ENCODE measurements at regions not wholly inside any gene's neighbourhood (a gene's known extent, or its start where the extent isn't known, plus 50 kb on each side); places are given as distances from the start of the nearest gene placed in this dataset.
"Not testable (repeated sequence)": the region's sequence is repeated elsewhere in the genome, so short reads cannot be mapped to it uniquely, and the experiment has no call there.

DNA sequence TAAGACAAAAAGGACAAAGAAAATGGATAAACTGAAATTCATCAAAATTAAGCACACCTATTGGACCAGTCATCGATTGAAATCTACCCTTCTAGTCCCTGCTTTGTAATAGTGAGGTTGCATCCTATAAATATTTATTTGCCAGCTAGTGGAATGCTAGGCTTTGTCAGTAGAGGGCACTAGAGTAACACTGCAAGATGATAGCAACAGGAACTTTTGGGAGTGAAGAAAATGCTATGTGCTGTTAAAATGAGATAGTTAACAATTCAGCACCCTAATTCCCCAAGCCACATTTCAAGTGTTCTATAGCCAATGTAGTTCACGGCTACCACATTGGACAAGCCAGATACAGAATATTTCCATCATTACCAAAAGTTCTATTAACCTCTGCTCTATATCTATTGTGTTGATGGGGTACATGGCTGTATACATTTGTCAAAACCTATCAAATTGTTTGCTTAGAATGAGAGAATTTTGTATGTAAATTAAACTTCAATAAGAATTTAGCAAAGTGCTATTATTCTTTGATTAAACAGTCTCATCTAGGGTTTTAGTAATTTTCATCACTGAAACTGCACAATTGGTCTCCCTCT, 69.8 kb downstream of the LSMEM1 start:
- 43 to 67% methylated on average over 1 of the region's 2 CpGs for WGBS, 2 experiments (ENCODE audit: insufficient coverage in 1 of 2, insufficient read length in 1 of 2)
- peak; percentile 63 for DNase-seq

DNA sequence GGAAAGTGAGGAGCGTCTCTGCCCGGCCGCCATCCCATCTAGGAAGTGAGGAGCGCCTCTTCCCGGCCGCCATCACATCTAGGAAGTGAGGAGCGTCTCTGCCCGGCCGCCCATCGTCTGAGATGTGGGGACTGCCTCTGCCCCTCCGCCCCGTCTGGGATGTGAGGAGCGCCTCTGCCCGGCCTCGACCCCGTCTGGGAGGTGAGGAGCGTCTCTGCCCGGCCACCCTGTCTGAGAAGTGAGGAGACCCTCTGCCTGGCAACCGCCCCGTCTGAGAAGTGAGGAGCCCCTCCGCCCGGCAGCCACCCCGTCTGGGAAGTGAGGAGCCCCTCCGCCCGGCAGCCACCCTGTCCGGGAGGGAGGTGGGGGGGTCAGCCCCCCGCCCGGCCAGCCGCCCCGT, 70.7 kb downstream of the LSMEM1 start:
- not testable (repeated sequence) for H3K27ac ChIP-seq (ENCODE audit: low read depth, low read length); H3K4me1 ChIP-seq (ENCODE audit: control insufficient read depth, insufficient read depth, low read length); H3K27me3 Mint-ChIP-seq (ENCODE audit: insufficient read depth); H3K27ac Mint-ChIP-seq; H3K4me3 Mint-ChIP-seq; H3K9ac ChIP-seq (ENCODE audit: extremely low read depth, low read length, poor library complexity, severe bottlenecking); DNase-seq; H3K27me3 ChIP-seq (ENCODE audit: control insufficient read depth, insufficient read depth, low read length, poor library complexity, severe bottlenecking); H3K9me3 ChIP-seq (ENCODE audit: control insufficient read depth, low read length); H3K4me3 ChIP-seq (ENCODE audit: low read length); H3K36me3 Mint-ChIP-seq (ENCODE audit: low read depth); H3K4me1 Mint-ChIP-seq; H3K36me3 ChIP-seq (ENCODE audit: control insufficient read depth, insufficient read depth, low read length); H3K9me3 Mint-ChIP-seq
- 96% methylated on average over 15 of the region's 30 CpGs; no CpG with 5 or more reads in 1 of the 2 experiments for WGBS, 2 experiments (ENCODE audit: insufficient coverage in 1 of 2, insufficient read length in 1 of 2)

More for the DNA sequence above, 69.8 kb downstream of the LSMEM1 start:
- no peak overlapping the region for H3K4me3 Mint-ChIP-seq
- no peaks in the 10 kb centered on the region for H3K4me1 Mint-ChIP-seq
- Histone ChIP-seq H3K27ac (ENCODE audit: low read depth, low read length) (no peak overlapping the region), H3K9me3 (ENCODE audit: control insufficient read depth, low read length) (peaks cover 4% of the 10 kb centered on the region), H3K4me1 (ENCODE audit: control insufficient read depth, insufficient read depth, low read length) (no peaks in the 10 kb centered on the region), H3K27me3 (ENCODE audit: control insufficient read depth, insufficient read depth, low read length, poor library complexity, severe bottlenecking) (no peaks in the 10 kb centered on the region), H3K36me3 (ENCODE audit: control insufficient read depth, insufficient read depth, low read length) (no peaks in the 10 kb centered on the region), H3K4me3 (ENCODE audit: low read length) (no peak overlapping the region), H3K9ac (ENCODE audit: extremely low read depth, low read length, poor library complexity, severe bottlenecking) (no peak overlapping the region)
- H3K9me3 Mint-ChIP-seq, result peaks cover 8% of the 10 kb centered on the region
- H3K36me3 Mint-ChIP-seq (ENCODE audit: low read depth), result peaks cover 1% of the 10 kb centered on the region
- TF ChIP-seq, protein P1, sequence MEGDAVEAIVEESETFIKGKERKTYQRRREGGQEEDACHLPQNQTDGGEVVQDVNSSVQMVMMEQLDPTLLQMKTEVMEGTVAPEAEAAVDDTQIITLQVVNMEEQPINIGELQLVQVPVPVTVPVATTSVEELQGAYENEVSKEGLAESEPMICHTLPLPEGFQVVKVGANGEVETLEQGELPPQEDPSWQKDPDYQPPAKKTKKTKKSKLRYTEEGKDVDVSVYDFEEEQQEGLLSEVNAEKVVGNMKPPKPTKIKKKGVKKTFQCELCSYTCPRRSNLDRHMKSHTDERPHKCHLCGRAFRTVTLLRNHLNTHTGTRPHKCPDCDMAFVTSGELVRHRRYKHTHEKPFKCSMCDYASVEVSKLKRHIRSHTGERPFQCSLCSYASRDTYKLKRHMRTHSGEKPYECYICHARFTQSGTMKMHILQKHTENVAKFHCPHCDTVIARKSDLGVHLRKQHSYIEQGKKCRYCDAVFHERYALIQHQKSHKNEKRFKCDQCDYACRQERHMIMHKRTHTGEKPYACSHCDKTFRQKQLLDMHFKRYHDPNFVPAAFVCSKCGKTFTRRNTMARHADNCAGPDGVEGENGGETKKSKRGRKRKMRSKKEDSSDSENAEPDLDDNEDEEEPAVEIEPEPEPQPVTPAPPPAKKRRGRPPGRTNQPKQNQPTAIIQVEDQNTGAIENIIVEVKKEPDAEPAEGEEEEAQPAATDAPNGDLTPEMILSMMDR (conservative IDR thresholded peaks at IDR 0.05), result peak; percentile 90
- no peak overlapping the region for H3K27ac Mint-ChIP-seq
- H3K27me3 Mint-ChIP-seq (ENCODE audit: insufficient read depth), result no peaks in the 10 kb centered on the region

DNA sequence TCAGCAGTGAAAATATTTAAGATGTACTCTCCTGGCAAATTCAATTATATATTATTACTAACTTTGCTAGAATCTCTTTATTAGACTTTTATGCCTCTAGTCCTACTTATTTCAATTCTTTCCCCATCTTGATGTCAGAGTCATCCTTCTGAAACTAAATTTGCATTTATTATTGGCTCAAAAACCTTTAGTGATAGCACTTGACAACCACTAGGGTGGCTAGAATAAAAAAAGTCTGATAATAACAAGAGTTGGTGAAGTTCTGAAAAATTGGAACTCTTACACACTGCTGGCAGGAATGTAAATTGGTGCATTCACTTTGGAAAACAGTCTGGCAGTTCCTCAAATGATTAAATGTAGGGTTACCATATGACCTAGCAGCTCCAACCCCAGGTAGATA, 73.8 kb downstream of the LSMEM1 start:
- Mint-ChIP-seq H3K27ac (no peak overlapping the region), H3K36me3 (ENCODE audit: low read depth) (peaks cover 1% of the 10 kb centered on the region), H3K4me1 (no peaks in the 10 kb centered on the region), H3K27me3 (ENCODE audit: insufficient read depth) (peaks cover 10% of the 10 kb centered on the region), H3K9me3 (peaks cover 8% of the 10 kb centered on the region), H3K4me3 (no peak overlapping the region)
- Histone ChIP-seq H3K27me3 (ENCODE audit: control insufficient read depth, insufficient read depth, low read length, poor library complexity, severe bottlenecking) (no peaks in the 10 kb centered on the region), H3K27ac (ENCODE audit: low read depth, low read length) (no peak overlapping the region), H3K4me3 (ENCODE audit: low read length) (no peak overlapping the region), H3K9ac (ENCODE audit: extremely low read depth, low read length, poor library complexity, severe bottlenecking) (no peak overlapping the region), H3K9me3 (ENCODE audit: control insufficient read depth, low read length) (peaks cover 4% of the 10 kb centered on the region), H3K36me3 (ENCODE audit: control insufficient read depth, insufficient read depth, low read length) (no peaks in the 10 kb centered on the region), H3K4me1 (ENCODE audit: control insufficient read depth, insufficient read depth, low read length) (no peaks in the 10 kb centered on the region)
- DNase-seq, result no peak
- TF ChIP-seq, protein P1 (conservative IDR thresholded peaks at IDR 0.05), result peak; percentile 50

DNA sequence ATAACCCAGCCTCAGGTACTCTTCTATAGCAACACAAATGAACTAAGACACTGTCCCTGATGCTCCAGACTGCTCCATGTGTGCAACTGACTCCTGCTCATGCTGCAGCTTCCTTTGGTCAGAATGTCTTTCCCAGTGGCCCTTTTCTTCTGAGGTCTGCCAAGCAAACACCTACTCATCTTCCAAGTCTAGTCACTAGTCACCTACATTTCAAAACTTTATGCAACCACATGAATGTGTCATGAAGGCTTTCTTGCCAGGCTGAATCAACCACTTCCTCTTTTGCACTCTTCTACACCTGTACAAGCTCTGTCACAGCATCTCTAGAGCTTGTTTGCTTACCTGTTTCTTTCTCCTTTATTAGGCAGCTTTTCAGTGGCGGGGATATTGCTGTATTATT, 75.8 kb downstream of the LSMEM1 start:
- Histone ChIP-seq H3K9me3 (ENCODE audit: control insufficient read depth, low read length) (no peaks in the 10 kb centered on the region), H3K27ac (ENCODE audit: low read depth, low read length) (no peak overlapping the region), H3K9ac (ENCODE audit: extremely low read depth, low read length, poor library complexity, severe bottlenecking) (no peak overlapping the region), H3K4me1 (ENCODE audit: control insufficient read depth, insufficient read depth, low read length) (no peaks in the 10 kb centered on the region), H3K4me3 (ENCODE audit: low read length) (no peak overlapping the region), H3K36me3 (ENCODE audit: control insufficient read depth, insufficient read depth, low read length) (no peaks in the 10 kb centered on the region), H3K27me3 (ENCODE audit: control insufficient read depth, insufficient read depth, low read length, poor library complexity, severe bottlenecking) (no peaks in the 10 kb centered on the region)
- Mint-ChIP-seq H3K9me3 (no peaks in the 10 kb centered on the region), H3K27ac (no peak overlapping the region), H3K4me1 (no peaks in the 10 kb centered on the region), H3K27me3 (ENCODE audit: insufficient read depth) (peaks cover 28% of the 10 kb centered on the region), H3K4me3 (no peak overlapping the region), H3K36me3 (ENCODE audit: low read depth) (no peaks in the 10 kb centered on the region)
- TF ChIP-seq, protein P1 (conservative IDR thresholded peaks at IDR 0.05), result no peak
- WGBS, 2 experiments (ENCODE audit: insufficient coverage in 1 of 2, insufficient read length in 1 of 2), result no CpG with 5 or more reads among the region's 1 CpG
- no peak for DNase-seq
